Activated CD4-positive, alpha-beta T cell treated with anti-CD3 and anti-CD28 coated beads for 36 hours (primary cell): ENCODE measurements at regions not wholly inside any gene's neighbourhood (a gene's known extent, or its start where the extent isn't known, plus 50 kb on each side); places are given as distances from the start of the nearest gene placed in this dataset.
"Not testable (repeated sequence)": the region's sequence is repeated elsewhere in the genome, so short reads cannot be mapped to it uniquely, and the experiment has no call there.

ENCODE experiments used
- ATAC-seq: fragments of 200-7000 bp; cut with Tn5 transposase; one replicate; pipeline ENCODE4 v1.10.0; 2021; ENCODE audit warnings: mild to moderate bottlenecking, moderate library complexity
- CTCF ChIA-PET: fragments of 350-600 bp; sonication (Branson Sonifier 250); formaldehyde crosslinking; loops from one replicate; lab custom pipeline; 2021; ENCODE audit warnings: antibody characterized with exemption; lab: Charles Lee
- POLR2A ChIA-PET: fragments of 350-600 bp; sonication (Branson Sonifier 250); formaldehyde crosslinking; loops from one replicate; lab custom pipeline; 2021; ENCODE audit warnings: antibody characterized with exemption, inconsistent platforms; lab: Charles Lee
- DNase-seq: peaks from one replicate; pipeline ENCODE4 v3.0.0-alpha.2; 2020
- H3K27ac Mint-ChIP-seq: one replicate; pipeline ENCODE4 v1.8.0; 2021; ENCODE audit warnings: mixed read lengths
- H3K27me3 Mint-ChIP-seq: one replicate; pipeline ENCODE4 v1.8.0; 2021; ENCODE audit warnings: mixed read lengths
- H3K36me3 Mint-ChIP-seq: one replicate; pipeline ENCODE4 v1.8.0; 2021; ENCODE audit warnings: low read depth, mixed read lengths
- H3K4me1 Mint-ChIP-seq: one replicate; pipeline ENCODE4 v1.8.0; 2021; ENCODE audit warnings: mixed read lengths
- H3K4me3 Mint-ChIP-seq: one replicate; pipeline ENCODE4 v1.8.0; 2021; ENCODE audit warnings: mild to moderate bottlenecking, moderate library complexity, mixed read lengths
- H3K9me3 Mint-ChIP-seq: one replicate; pipeline ENCODE4 v1.8.0; 2021; ENCODE audit warnings: low read depth, mixed read lengths
- intact Hi-C, 2 experiments: fragments of 100-400 bp; cut with DNase I in 1 of 2; cut with micrococcal nuclease in 1 of 2; formaldehyde crosslinking; loops; one replicate each; pipeline versions ENCODE4 v1.14.2 to v1.15.1; 2022 to 2024; cut with DNase I, micrococcal nuclease

DNA sequence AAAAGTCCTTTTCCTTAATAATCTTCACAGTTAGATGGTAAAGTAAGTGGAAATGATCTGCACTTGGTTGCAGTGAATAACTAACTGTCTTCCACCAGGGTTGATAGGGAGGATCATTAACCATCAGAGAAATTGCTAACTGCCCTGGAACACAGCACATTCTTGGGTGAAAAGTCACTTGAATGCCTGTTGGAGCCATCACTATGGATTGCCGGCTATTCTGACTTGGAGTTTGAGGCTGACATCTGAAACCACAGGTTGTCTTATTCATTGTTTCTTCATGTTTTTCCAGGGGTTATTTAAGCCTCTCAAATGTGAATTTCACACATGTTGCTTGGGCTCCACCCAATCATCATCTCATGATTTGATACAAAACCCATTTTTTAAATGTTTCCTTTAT, 901.4 kb downstream of the MCTP2 start:
- H3K4me3 Mint-ChIP-seq = no peak overlapping the region
- H3K27ac Mint-ChIP-seq = no peak overlapping the region
- H3K4me1 Mint-ChIP-seq = no peaks in the 10 kb centered on the region
- ChIA-PET POLR2A (no interaction called here), CTCF (no interaction called here)
- ATAC-seq = no peak
- peaks cover 4% of the 10 kb centered on the region for H3K9me3 Mint-ChIP-seq
- intact Hi-C loops = no loop called here
- no peaks in the 10 kb centered on the region for H3K36me3 Mint-ChIP-seq
- H3K27me3 Mint-ChIP-seq = peaks cover 5% of the 10 kb centered on the region
- no peak for DNase-seq

GRCh38 chr15:95134431-95135110, 903.2 kb downstream of the MCTP2 start:
- Mint-ChIP-seq H3K36me3 (no peaks in the 10 kb centered on the region), H3K27me3 (peaks cover 5% of the 10 kb centered on the region), H3K9me3 (peaks cover 4% of the 10 kb centered on the region), H3K4me1 (no peaks in the 10 kb centered on the region), H3K27ac (no peak overlapping the region), H3K4me3 (no peak overlapping the region)
- ATAC-seq (no peak), DNase-seq (no peak)
- intact Hi-C loops = no loop called here
- ChIA-PET CTCF (no interaction called here), POLR2A (no interaction called here)

- H3K9me3 Mint-ChIP-seq = peaks cover 4% of the 10 kb centered on the region
- H3K4me3 Mint-ChIP-seq = no peak overlapping the region
- ATAC-seq (no peak), DNase-seq (no peak)
- H3K36me3 Mint-ChIP-seq = no peaks in the 10 kb centered on the region
- POLR2A ChIA-PET = no interaction called here
- H3K27me3 Mint-ChIP-seq = no peaks in the 10 kb centered on the region
- no peaks in the 10 kb centered on the region for H3K4me1 Mint-ChIP-seq
- CTCF ChIA-PET = no interaction called here
- intact Hi-C loops = no loop called here
- no peak overlapping the region for H3K27ac Mint-ChIP-seq
Measured at GRCh38 chr15:95138604-95139270, 907.4 kb downstream of the MCTP2 start.

DNA sequence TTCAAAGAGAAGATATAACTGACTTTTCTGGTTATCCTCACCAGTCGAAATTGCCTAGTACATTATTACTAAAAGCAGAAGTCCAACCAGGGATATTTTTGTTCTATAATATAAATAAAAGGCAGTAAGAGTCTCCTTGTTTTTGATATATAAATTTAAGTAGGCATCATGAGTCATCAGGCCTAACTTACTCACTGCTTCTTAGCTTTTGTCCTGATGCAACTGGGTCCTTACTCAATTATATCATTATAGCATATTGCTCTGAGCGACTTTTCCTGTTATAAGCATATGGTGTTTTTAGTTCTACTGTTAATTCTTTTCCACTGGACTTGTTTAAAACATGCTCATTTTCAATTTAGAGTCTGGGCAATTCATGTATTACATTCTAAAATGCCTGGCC, 910.1 kb downstream of the MCTP2 start:
- no peak overlapping the region for H3K27ac Mint-ChIP-seq
- peaks cover 4% of the 10 kb centered on the region for H3K9me3 Mint-ChIP-seq
- H3K4me3 Mint-ChIP-seq = no peak overlapping the region
- H3K27me3 Mint-ChIP-seq = no peaks in the 10 kb centered on the region
- intact Hi-C loops = no loop called here
- no peaks in the 10 kb centered on the region for H3K36me3 Mint-ChIP-seq
- DNase-seq (no peak), ATAC-seq (no peak)
- POLR2A ChIA-PET = no interaction called here
- no peaks in the 10 kb centered on the region for H3K4me1 Mint-ChIP-seq
- CTCF ChIA-PET = no interaction called here

DNA sequence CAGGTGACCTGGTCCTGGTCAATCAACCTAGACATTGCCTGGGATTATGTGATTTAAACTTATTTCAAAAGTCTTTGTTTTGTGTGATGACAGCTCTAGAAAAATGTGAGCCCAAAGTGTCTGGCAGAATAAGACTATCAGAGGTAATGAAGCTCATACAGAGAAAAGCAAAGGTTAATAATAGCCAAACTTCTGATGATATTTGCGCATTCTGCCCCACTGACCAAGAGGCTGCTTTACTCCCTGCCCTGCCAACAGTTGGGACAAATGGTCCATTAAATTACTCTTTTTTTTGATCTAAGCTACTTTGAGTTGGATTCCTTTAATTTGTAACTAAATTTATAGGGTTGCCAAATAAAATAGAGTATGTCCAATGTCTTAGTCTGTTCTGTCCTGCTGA, 911.2 kb downstream of the MCTP2 start:
- ChIA-PET CTCF (no interaction called here), POLR2A (no interaction called here)
- no peaks in the 10 kb centered on the region for H3K27me3 Mint-ChIP-seq
- no peak overlapping the region for H3K4me3 Mint-ChIP-seq
- intact Hi-C loops = no loop called here
- ATAC-seq (no peak), DNase-seq (no peak)
- no peaks in the 10 kb centered on the region for H3K36me3 Mint-ChIP-seq
- no peaks in the 10 kb centered on the region for H3K4me1 Mint-ChIP-seq
- no peaks in the 10 kb centered on the region for H3K9me3 Mint-ChIP-seq
- H3K27ac Mint-ChIP-seq = no peak overlapping the region

- no peak for ATAC-seq
- CTCF ChIA-PET = no interaction called here
- no peak overlapping the region for H3K4me3 Mint-ChIP-seq
Measured at GRCh38 chr15:95146481-95146880, 915.1 kb downstream of the MCTP2 start.

GRCh38 chr15:95148183-95148582, 916.8 kb downstream of the MCTP2 start:
- Mint-ChIP-seq H3K36me3 (no peaks in the 10 kb centered on the region), H3K27ac (no peak overlapping the region), H3K4me1 (no peaks in the 10 kb centered on the region), H3K27me3 (no peaks in the 10 kb centered on the region), H3K9me3 (peaks cover 2% of the 10 kb centered on the region), H3K4me3 (no peak overlapping the region)
- intact Hi-C loops = no loop called here
- ChIA-PET CTCF (interaction anchor here (0.7 kb wide), 1 partner anchor 671 kb away, joined by 3 read pairs; no protein-coding TSS in a partner anchor), POLR2A (no interaction called here)
- no peak for ATAC-seq
- DNase-seq = no peak

More at GRCh38 chr15:95146481-95146880, 915.1 kb downstream of the MCTP2 start:
- Mint-ChIP-seq H3K36me3 (no peaks in the 10 kb centered on the region), H3K27me3 (no peaks in the 10 kb centered on the region), H3K9me3 (no peaks in the 10 kb centered on the region), H3K27ac (no peak overlapping the region), H3K4me1 (no peaks in the 10 kb centered on the region)
- DNase-seq = no peak
- POLR2A ChIA-PET = interaction anchor here (0.5 kb wide), 1 partner anchor 1115 kb away, joined by 3 read pairs; no protein-coding TSS in a partner anchor
- intact Hi-C loops = no loop called here

GRCh38 chr15:95149036-95149435, 917.7 kb downstream of the MCTP2 start:
- intact Hi-C loops = no loop called here
- ChIA-PET CTCF (no interaction called here), POLR2A (no interaction called here)
- no peak overlapping the region for H3K27ac Mint-ChIP-seq
- no peaks in the 10 kb centered on the region for H3K36me3 Mint-ChIP-seq
- H3K4me3 Mint-ChIP-seq = no peak overlapping the region
- ATAC-seq = no peak
- H3K9me3 Mint-ChIP-seq = peaks cover 5% of the 10 kb centered on the region
- DNase-seq = no peak
- no peaks in the 10 kb centered on the region for H3K4me1 Mint-ChIP-seq
- no peaks in the 10 kb centered on the region for H3K27me3 Mint-ChIP-seq

DNA sequence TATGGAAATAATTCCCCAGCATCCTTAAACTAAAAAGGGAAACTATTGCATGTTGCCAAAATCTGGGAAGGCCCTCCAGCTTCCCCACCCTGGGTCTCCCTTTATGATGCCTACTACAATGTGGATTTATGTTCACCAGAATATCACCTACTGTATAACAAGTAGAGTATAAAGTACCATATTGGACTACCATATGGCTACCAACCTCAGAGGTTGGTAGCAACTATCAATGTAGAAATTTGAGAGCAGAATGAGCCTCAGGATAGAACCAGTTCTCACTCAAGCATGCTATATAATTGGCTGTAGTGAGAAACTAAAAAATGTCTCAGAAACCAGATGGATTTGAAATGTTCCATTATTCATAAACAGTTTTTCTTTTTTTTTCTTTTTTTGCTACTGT, 918.4 kb downstream of the MCTP2 start:
- Mint-ChIP-seq H3K4me3 (no peak overlapping the region), H3K4me1 (no peaks in the 10 kb centered on the region), H3K9me3 (peaks cover 5% of the 10 kb centered on the region), H3K36me3 (no peaks in the 10 kb centered on the region), H3K27ac (no peak overlapping the region), H3K27me3 (no peaks in the 10 kb centered on the region)
- CTCF ChIA-PET = no interaction called here
- no peak for DNase-seq
- POLR2A ChIA-PET = no interaction called here
- ATAC-seq = no peak
- intact Hi-C loops = no loop called here

DNA sequence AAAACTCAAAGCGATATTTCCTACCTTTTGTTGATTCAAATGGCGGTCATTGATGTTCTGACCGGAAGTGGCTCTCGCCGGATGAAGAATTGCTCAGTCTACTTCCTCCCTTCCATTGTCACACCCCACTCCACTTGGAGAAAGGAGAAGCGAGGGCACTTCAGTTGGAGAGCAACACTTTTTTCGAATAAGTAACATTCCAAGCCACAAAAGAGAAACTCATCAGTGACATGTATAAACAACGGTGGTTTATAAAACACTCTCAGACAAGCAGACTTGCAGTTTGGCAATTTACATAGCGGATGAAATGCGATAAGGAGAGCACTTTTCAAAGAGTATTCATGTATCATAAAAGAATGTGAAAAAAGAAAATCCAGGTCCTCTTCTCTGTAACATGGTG, 919.1 kb downstream of the MCTP2 start:
- POLR2A ChIA-PET = no interaction called here
- ATAC-seq (no peak), DNase-seq (no peak)
- Mint-ChIP-seq H3K36me3 (no peaks in the 10 kb centered on the region), H3K4me3 (no peak overlapping the region), H3K9me3 (peaks cover 7% of the 10 kb centered on the region), H3K27ac (no peak overlapping the region), H3K27me3 (no peaks in the 10 kb centered on the region), H3K4me1 (no peaks in the 10 kb centered on the region)
- CTCF ChIA-PET = no interaction called here
- intact Hi-C loops = no loop called here

GRCh38 chr15:95152741-95153140, 921.4 kb downstream of the MCTP2 start:
- intact Hi-C loops = no loop called here
- ATAC-seq (no peak), DNase-seq (no peak)
- ChIA-PET CTCF (no interaction called here), POLR2A (no interaction called here)
- Mint-ChIP-seq H3K27ac (no peak overlapping the region), H3K36me3 (no peaks in the 10 kb centered on the region), H3K9me3 (peaks cover 7% of the 10 kb centered on the region), H3K27me3 (no peaks in the 10 kb centered on the region), H3K4me3 (no peak overlapping the region), H3K4me1 (no peaks in the 10 kb centered on the region)

- H3K27ac Mint-ChIP-seq, H3K4me3 Mint-ChIP-seq, H3K27me3 Mint-ChIP-seq, ATAC-seq, H3K36me3 Mint-ChIP-seq, H3K9me3 Mint-ChIP-seq, CTCF ChIA-PET, POLR2A ChIA-PET, DNase-seq, intact Hi-C loops, H3K4me1 Mint-ChIP-seq: not testable (repeated sequence)
Measured at GRCh38 chr15:95153201-95153600, 921.8 kb downstream of the MCTP2 start.
